ENCODE measurements at regions not wholly inside any gene's neighbourhood (a gene's known extent, or its start where the extent isn't known, plus 50 kb on each side); places are given as distances from the start of the nearest gene placed in this dataset.
A peak's percentile ranks its signal among the peaks of the same experiment; 100 is the strongest.
"Not testable (repeated sequence)": the region's sequence is repeated elsewhere in the genome, so short reads cannot be mapped to it uniquely, and the experiment has no call there.

DNA sequence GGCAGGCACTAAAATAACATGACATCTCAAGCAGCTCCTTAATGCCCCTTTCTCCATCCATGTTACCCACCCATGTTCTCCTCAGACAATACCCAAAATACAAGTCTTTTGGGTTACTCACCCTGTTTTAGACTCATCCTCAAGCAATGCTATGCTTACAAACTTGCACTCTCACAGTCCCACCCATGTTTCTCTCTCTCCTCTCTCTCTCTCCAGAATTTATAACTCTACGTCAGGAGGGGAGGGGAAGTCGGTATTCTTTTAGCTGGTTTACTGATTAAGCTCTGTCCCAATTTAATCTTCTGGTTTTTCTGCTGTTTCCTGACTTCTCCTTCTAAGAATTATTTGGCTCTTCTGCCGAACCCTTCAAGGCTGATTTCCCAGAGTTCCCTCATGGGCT, 98.0 kb upstream of the NR5A2 start:
- no peak overlapping the region for H3K4me3 ChIP-seq (ENCODE audit: control insufficient read depth, low read depth, low read length)
- TF ChIP-seq, protein P1, sequence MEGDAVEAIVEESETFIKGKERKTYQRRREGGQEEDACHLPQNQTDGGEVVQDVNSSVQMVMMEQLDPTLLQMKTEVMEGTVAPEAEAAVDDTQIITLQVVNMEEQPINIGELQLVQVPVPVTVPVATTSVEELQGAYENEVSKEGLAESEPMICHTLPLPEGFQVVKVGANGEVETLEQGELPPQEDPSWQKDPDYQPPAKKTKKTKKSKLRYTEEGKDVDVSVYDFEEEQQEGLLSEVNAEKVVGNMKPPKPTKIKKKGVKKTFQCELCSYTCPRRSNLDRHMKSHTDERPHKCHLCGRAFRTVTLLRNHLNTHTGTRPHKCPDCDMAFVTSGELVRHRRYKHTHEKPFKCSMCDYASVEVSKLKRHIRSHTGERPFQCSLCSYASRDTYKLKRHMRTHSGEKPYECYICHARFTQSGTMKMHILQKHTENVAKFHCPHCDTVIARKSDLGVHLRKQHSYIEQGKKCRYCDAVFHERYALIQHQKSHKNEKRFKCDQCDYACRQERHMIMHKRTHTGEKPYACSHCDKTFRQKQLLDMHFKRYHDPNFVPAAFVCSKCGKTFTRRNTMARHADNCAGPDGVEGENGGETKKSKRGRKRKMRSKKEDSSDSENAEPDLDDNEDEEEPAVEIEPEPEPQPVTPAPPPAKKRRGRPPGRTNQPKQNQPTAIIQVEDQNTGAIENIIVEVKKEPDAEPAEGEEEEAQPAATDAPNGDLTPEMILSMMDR (conservative IDR thresholded peaks at IDR 0.05; ENCODE audit: control insufficient read depth, insufficient read depth, low read depth, low read length): no peak
- no peak for DNase-seq (ENCODE audit: low read depth)

DNA sequence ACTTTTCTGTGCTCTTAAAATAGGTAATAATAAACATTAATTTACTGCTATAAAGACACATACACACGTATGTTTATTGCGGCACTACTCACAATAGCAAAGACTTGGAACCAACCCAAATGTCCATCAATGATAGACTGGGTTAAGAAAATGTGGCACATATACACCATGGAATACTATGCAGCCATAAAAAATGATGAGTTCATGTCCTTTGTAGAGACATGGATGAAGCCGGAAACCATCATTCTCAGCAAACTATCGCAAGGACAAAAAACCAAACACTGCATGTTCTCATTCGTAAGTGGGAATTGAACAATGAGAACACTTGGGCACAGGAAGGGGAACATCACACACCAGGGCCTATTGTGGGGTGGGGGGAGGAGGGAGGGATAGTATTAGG, 97.4 kb upstream of the NR5A2 start:
- H3K4me3 ChIP-seq (ENCODE audit: control insufficient read depth, low read depth, low read length); DNase-seq (ENCODE audit: low read depth): not testable (repeated sequence)

DNA sequence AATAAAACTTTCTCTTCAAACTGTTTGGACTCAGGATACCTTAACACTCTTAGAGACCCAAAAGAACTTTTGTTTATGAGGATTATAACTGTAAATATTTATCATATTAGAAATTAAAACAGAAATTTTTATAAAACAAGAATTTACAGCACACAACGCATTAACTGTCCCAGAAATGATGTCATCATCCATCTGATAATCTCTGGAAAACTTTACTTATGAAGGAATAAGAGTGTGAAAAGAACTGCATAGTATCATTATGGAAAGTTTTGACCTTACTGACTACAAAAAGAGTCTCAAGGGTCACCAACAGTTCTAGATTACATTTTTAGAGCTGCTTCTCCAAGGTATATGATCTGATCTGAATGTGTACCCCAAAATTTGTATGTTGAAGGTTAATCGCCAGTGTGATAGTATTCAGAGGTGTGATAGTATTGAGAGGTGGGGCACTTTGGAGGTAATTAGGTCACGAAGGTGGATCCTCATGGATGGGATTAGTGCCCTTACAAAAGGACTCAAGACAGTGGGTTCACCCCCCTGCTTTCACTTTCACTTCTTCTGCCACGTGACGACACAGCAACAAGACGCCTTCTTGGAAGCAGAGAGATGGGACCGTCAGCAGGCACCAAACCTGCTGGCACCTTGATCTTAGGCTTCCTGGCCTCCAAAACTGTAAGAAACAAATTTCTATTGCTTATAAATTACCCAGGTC, 95.7 kb upstream of the NR5A2 start:
- DNase-seq (ENCODE audit: low read depth): peak; percentile 9
- H3K4me3 ChIP-seq (ENCODE audit: control insufficient read depth, low read depth, low read length): no peak overlapping the region
- TF ChIP-seq, protein P1 (conservative IDR thresholded peaks at IDR 0.05; ENCODE audit: control insufficient read depth, insufficient read depth, low read depth, low read length): no peak

DNA sequence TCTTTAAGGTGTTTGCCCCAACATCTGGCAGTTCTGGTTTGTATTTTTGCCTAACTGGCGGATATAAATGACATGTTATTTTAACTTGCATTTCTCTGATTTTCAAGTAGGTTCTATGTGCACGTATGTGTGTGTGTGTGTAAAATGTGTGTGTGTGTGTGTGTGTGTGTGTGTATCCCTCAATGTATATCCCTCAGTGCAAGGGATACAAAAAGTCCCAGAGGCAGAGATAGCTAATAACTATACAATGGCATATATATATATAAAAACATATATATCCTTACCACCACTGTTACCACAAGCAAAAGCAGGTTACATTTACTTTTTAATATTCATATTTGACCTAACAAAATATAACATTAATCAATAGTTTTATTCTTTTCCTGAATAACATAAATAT, 95.0 kb upstream of the NR5A2 start:
- TF ChIP-seq, protein P1 (conservative IDR thresholded peaks at IDR 0.05; ENCODE audit: control insufficient read depth, insufficient read depth, low read depth, low read length): no peak
- no peak overlapping the region for H3K4me3 ChIP-seq (ENCODE audit: control insufficient read depth, low read depth, low read length)
- no peak for DNase-seq (ENCODE audit: low read depth)

DNA sequence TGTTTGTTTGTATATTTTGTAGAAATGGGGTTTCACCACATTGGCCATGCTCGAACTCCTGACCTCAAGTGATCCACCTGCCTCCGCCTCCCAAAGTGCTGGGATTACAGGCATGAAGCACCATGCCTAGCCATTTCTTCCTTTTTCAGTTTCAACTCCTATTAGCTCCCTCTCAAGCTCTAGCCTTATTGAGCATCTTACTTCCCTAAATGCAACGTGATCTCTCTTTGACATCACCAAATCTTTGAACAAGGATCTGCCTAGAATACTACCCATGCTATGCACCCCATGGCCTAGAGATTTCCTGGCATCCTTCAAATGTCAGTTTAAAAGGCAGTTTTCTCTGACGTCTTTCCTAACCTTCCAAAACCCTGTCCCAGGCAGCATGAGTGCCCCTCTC, 91.1 kb upstream of the NR5A2 start:
- DNase-seq (ENCODE audit: low read depth): no peak
- TF ChIP-seq, protein P1 (conservative IDR thresholded peaks at IDR 0.05; ENCODE audit: control insufficient read depth, insufficient read depth, low read depth, low read length): no peak
- no peak overlapping the region for H3K4me3 ChIP-seq (ENCODE audit: control insufficient read depth, low read depth, low read length)

DNA sequence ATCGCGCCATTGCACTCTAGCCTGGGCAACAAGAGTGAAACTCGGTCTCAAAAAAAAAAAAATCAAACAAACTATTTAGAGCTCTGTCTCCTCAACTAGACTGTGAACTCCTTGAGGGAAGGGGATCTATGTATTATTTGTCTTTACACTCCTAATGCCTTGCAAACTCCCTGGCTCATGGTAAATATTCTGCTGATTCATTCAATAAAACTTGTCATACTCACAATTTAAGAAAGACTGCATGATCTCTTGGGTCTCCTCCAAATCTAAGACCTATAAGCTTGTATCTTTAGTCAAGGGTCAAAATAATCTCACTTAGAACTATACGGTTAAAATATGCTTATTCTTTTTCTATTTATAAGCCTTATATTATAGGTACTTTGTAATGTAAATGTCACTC, 90.3 kb upstream of the NR5A2 start:
- DNase-seq (ENCODE audit: low read depth): no peak
- TF ChIP-seq, protein P1 (conservative IDR thresholded peaks at IDR 0.05; ENCODE audit: control insufficient read depth, insufficient read depth, low read depth, low read length): no peak
- H3K4me3 ChIP-seq (ENCODE audit: control insufficient read depth, low read depth, low read length): no peak overlapping the region

DNA sequence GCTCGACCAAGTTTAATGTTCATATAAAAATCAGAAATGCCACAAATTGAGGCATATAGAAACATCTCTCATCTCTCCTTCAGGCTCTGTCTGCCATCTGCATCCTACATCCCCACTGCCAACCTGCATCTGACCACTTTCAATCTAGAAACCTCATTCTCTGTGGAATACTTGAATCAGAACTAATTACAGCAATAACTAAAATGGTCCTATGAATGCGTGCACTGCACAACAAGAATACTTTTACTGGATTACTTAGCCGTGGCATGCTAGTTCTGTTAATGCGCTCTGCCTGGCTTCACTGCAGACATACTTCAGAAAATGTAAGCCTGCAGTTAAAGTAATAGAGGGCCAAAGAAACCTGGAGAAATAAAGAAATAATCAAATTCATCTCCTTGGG, 89.8 kb upstream of the NR5A2 start:
- no peak overlapping the region for H3K4me3 ChIP-seq (ENCODE audit: control insufficient read depth, low read depth, low read length)
- DNase-seq (ENCODE audit: low read depth): no peak
- TF ChIP-seq, protein P1 (conservative IDR thresholded peaks at IDR 0.05; ENCODE audit: control insufficient read depth, insufficient read depth, low read depth, low read length): no peak

All from fibroblast of mammary gland (primary cell).